Adrenal gland (tissue), 5 donors: ENCODE measurements at regions not wholly inside any gene's neighbourhood (a gene's known extent, or its start where the extent isn't known, plus 50 kb on each side); places are given as distances from the start of the nearest gene placed in this dataset.

Experiments
- CTCF ChIP-seq, 6 experiments: fragments of 450-650 bp in 4 of 6; fragments of 200-600 bp in 2 of 6; sonication (generic) in 1 of 6; IDR thresholded peaks; 1 replicate in 5 of 6; 2 replicates in 1 of 6; pipeline versions ENCODE4 v1.5.1 to v1.8.0; 2016 to 2021; ENCODE audit warnings: antibody characterized with exemption in 6 of 6, mild to moderate bottlenecking in 2 of 6, moderate library complexity in 1 of 6
- POLR2A ChIP-seq, 2 donors: fragments of 450-650 bp; IDR thresholded peaks; one replicate each; pipeline ENCODE4 v1.6.1; 2017; ENCODE audit warnings: antibody characterized with exemption in 2 of 2, mild to moderate bottlenecking in 2 of 2, moderate library complexity in 1 of 2
- donor health status: DM: no; HTN: no; CAD: no.

- no peak for TF ChIP-seq CTCF (IDR thresholded peaks at IDR 0.05)
- TF ChIP-seq POLR2A (IDR thresholded peaks at IDR 0.05) = no peak
These were observed 112.4 kb downstream of the CT47B1 start for GRCh38 chrX:120763269-120763668.
